ENCODE measurements at regions not wholly inside any gene's neighbourhood (a gene's known extent, or its start where the extent isn't known, plus 50 kb on each side); places are given as distances from the start of the nearest gene placed in this dataset.

- TF ChIP-seq CTCF (IDR thresholded peaks at IDR 0.05): no peak
- H3K27ac ChIP-seq: no peak overlapping the region
- no peaks in the 10 kb centered on the region for H3K4me1 ChIP-seq (ENCODE audit: control insufficient read depth in 1 of 2, insufficient read depth in 1 of 2, low read depth in 1 of 2, low read length in 1 of 2)
- peaks cover 80% of the 10 kb centered on the region for H3K27me3 ChIP-seq
- H3K4me3 ChIP-seq (ENCODE audit: low read depth in 1 of 2, low read length in 1 of 2): no peak overlapping the region
- H3K9me3 ChIP-seq: no peaks in the 10 kb centered on the region
- no peaks in the 10 kb centered on the region for H3K36me3 ChIP-seq
Measured at GRCh38 chr5:175789670-175790069, 81.7 kb upstream of the CPLX2 start.

- no peak for TF ChIP-seq CTCF (IDR thresholded peaks at IDR 0.05)
- Histone ChIP-seq H3K27me3 (peaks cover 83% of the 10 kb centered on the region), H3K27ac (no peak overlapping the region), H3K9me3 (no peaks in the 10 kb centered on the region), H3K4me1 (ENCODE audit: control insufficient read depth in 1 of 2, insufficient read depth in 1 of 2, low read depth in 1 of 2, low read length in 1 of 2) (no peaks in the 10 kb centered on the region), H3K4me3 (ENCODE audit: low read depth in 1 of 2, low read length in 1 of 2) (no peak overlapping the region), H3K36me3 (no peaks in the 10 kb centered on the region)
Measured at GRCh38 chr5:175790796-175791195, 80.6 kb upstream of the CPLX2 start.

- TF ChIP-seq CTCF (IDR thresholded peaks at IDR 0.05): no peak
- H3K36me3 ChIP-seq: no peaks in the 10 kb centered on the region
- peaks cover 94% of the 10 kb centered on the region for H3K27me3 ChIP-seq
- no peak overlapping the region for H3K4me3 ChIP-seq (ENCODE audit: low read depth in 1 of 2, low read length in 1 of 2)
- H3K4me1 ChIP-seq (ENCODE audit: control insufficient read depth in 1 of 2, insufficient read depth in 1 of 2, low read depth in 1 of 2, low read length in 1 of 2): no peaks in the 10 kb centered on the region
- no peak overlapping the region for H3K27ac ChIP-seq
- H3K9me3 ChIP-seq: no peaks in the 10 kb centered on the region
Measured at GRCh38 chr5:175795959-175796358, 75.4 kb upstream of the CPLX2 start.

GRCh38 chr5:175796536-175797499 is 74.6 kb upstream of the CPLX2 start:
- no peak for TF ChIP-seq CTCF (IDR thresholded peaks at IDR 0.05)
- no peak overlapping the region for H3K27ac ChIP-seq
- H3K4me1 ChIP-seq (ENCODE audit: control insufficient read depth in 1 of 2, insufficient read depth in 1 of 2, low read depth in 1 of 2, low read length in 1 of 2): no peaks in the 10 kb centered on the region
- H3K4me3 ChIP-seq (ENCODE audit: low read depth in 1 of 2, low read length in 1 of 2): no peak overlapping the region
- H3K9me3 ChIP-seq: no peaks in the 10 kb centered on the region
- H3K36me3 ChIP-seq: no peaks in the 10 kb centered on the region
- H3K27me3 ChIP-seq: peaks cover 97% of the 10 kb centered on the region

GRCh38 chr5:175797521-175798038 is 73.8 kb upstream of the CPLX2 start:
- no peaks in the 10 kb centered on the region for H3K9me3 ChIP-seq
- H3K27ac ChIP-seq: no peak overlapping the region
- H3K36me3 ChIP-seq: no peaks in the 10 kb centered on the region
- H3K4me3 ChIP-seq (ENCODE audit: low read depth in 1 of 2, low read length in 1 of 2): no peak overlapping the region
- peaks cover 99% of the 10 kb centered on the region for H3K27me3 ChIP-seq
- TF ChIP-seq CTCF (IDR thresholded peaks at IDR 0.05): no peak
- H3K4me1 ChIP-seq (ENCODE audit: control insufficient read depth in 1 of 2, insufficient read depth in 1 of 2, low read depth in 1 of 2, low read length in 1 of 2): no peaks in the 10 kb centered on the region
